ENCODE measurements at regions not wholly inside any gene's neighbourhood (a gene's known extent, or its start where the extent isn't known, plus 50 kb on each side); places are given as distances from the start of the nearest gene placed in this dataset.

GRCh38 chr17:68749349-68750207 is 148.4 kb upstream of the FAM20A start:
- Histone ChIP-seq H3K9me3 (peaks cover 4% of the 10 kb centered on the region), H3K4me3 (no peak overlapping the region), H3K36me3 (ENCODE audit: insufficient read depth in 1 of 2, low read depth in 1 of 2) (no peaks in the 10 kb centered on the region), H3K27ac (no peak overlapping the region), H3K4me1 (no peaks in the 10 kb centered on the region), H3K27me3 (ENCODE audit: insufficient read depth in 3 of 3, low read length in 2 of 3) (no peaks in the 10 kb centered on the region)
- DNase-seq: no peak
- intact Hi-C loops (cut with DNase I): no loop called here
- WGBS, 3 donors: 49 to 52% (median 50%) methylated on average over 12 of the region's 12 CpGs
- no peak for ATAC-seq
- TF ChIP-seq, protein P1, sequence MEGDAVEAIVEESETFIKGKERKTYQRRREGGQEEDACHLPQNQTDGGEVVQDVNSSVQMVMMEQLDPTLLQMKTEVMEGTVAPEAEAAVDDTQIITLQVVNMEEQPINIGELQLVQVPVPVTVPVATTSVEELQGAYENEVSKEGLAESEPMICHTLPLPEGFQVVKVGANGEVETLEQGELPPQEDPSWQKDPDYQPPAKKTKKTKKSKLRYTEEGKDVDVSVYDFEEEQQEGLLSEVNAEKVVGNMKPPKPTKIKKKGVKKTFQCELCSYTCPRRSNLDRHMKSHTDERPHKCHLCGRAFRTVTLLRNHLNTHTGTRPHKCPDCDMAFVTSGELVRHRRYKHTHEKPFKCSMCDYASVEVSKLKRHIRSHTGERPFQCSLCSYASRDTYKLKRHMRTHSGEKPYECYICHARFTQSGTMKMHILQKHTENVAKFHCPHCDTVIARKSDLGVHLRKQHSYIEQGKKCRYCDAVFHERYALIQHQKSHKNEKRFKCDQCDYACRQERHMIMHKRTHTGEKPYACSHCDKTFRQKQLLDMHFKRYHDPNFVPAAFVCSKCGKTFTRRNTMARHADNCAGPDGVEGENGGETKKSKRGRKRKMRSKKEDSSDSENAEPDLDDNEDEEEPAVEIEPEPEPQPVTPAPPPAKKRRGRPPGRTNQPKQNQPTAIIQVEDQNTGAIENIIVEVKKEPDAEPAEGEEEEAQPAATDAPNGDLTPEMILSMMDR (IDR thresholded peaks at IDR 0.05): no peak

- WGBS, 3 donors: 80 to 92% (median 88%) methylated on average over 2 of the region's 2 CpGs
- H3K9me3 ChIP-seq: peaks cover 4% of the 10 kb centered on the region
- H3K36me3 ChIP-seq (ENCODE audit: insufficient read depth in 1 of 2, low read depth in 1 of 2): no peaks in the 10 kb centered on the region
- H3K4me1 ChIP-seq: no peaks in the 10 kb centered on the region
- intact Hi-C loops (cut with DNase I): no loop called here
- no peak overlapping the region for H3K27ac ChIP-seq
- H3K4me3 ChIP-seq: no peak overlapping the region
- ATAC-seq (no peak), DNase-seq (no peak)
- TF ChIP-seq, protein P1 (IDR thresholded peaks at IDR 0.05): no peak
- no peaks in the 10 kb centered on the region for H3K27me3 ChIP-seq (ENCODE audit: insufficient read depth in 3 of 3, low read length in 2 of 3)
Measured at GRCh38 chr17:68748381-68748780, 147.2 kb upstream of the FAM20A start.

GRCh38 chr17:68740555-68741447 is 139.6 kb upstream of the FAM20A start:
- Histone ChIP-seq H3K27me3 (ENCODE audit: insufficient read depth in 3 of 3, low read length in 2 of 3) (no peaks in the 10 kb centered on the region), H3K4me3 (no peak overlapping the region), H3K9me3 (peaks cover 12% of the 10 kb centered on the region), H3K27ac (no peak overlapping the region), H3K36me3 (ENCODE audit: insufficient read depth in 1 of 2, low read depth in 1 of 2) (no peaks in the 10 kb centered on the region), H3K4me1 (no peaks in the 10 kb centered on the region)
- TF ChIP-seq, protein P1 (IDR thresholded peaks at IDR 0.05): no peak
- DNase-seq (no peak), ATAC-seq (no peak)
- intact Hi-C loops (cut with DNase I): no loop called here
- WGBS, 3 donors: 87 to 92% (median 88%) methylated on average over 8 of the region's 8 CpGs

- TF ChIP-seq, protein P1 (IDR thresholded peaks at IDR 0.05): no peak
- intact Hi-C loops (cut with DNase I): no loop called here
- H3K36me3 ChIP-seq (ENCODE audit: insufficient read depth in 1 of 2, low read depth in 1 of 2): no peaks in the 10 kb centered on the region
- ATAC-seq (no peak), DNase-seq (no peak)
- H3K27ac ChIP-seq: no peak overlapping the region
- no peaks in the 10 kb centered on the region for H3K27me3 ChIP-seq (ENCODE audit: insufficient read depth in 3 of 3, low read length in 2 of 3)
- peaks cover 9% of the 10 kb centered on the region for H3K9me3 ChIP-seq
- no peaks in the 10 kb centered on the region for H3K4me1 ChIP-seq
- 66 to 74% (median 72%) methylated on average over 6 of the region's 6 CpGs for WGBS, 3 donors
- no peak overlapping the region for H3K4me3 ChIP-seq
Measured at GRCh38 chr17:68737761-68738443, 136.7 kb upstream of the FAM20A start.
